PC-3 (cell line): ENCODE measurements at regions not wholly inside any gene's neighbourhood (a gene's known extent, or its start where the extent isn't known, plus 50 kb on each side); places are given as distances from the start of the nearest gene placed in this dataset.

Experiments used
- ATAC-seq: fragments of 200-7000 bp; cut with Tn5 transposase; 2 replicates; pipeline ENCODE4 v1.9.1; 2020; ENCODE audit warnings: mild to moderate bottlenecking, moderate library complexity
- BruUV-seq: library from RNA; stranded (reverse); fragments of 400-500 nt; replicated peaks from 2 replicates; lab custom pipeline; 2021; lab: Mats Ljungman, UMichigan
- CTCF ChIA-PET: fragments of 300-600 bp; sonication (Branson Sonifier 250); formaldehyde crosslinking; loops from one replicate; lab custom pipeline; 2022; ENCODE audit warnings: antibody characterized with exemption; lab: Charles Lee
- POLR2A ChIA-PET: fragments of 300-600 bp; sonication (Branson Sonifier 250); formaldehyde crosslinking; loops from one replicate; lab custom pipeline; 2022; ENCODE audit warnings: antibody characterized with exemption; ENCODE audit not compliant: unreplicated experiment; lab: Charles Lee
- DNase-seq: peaks from one replicate; pipeline ENCODE4 v3.0.0-alpha.2; 2015
- H2AFZ ChIP-seq: fragments of 300-600 bp; sonication (generic); 2 replicates; pipeline ENCODE4 v1.6.0; 2016; ENCODE audit warnings: antibody characterized with exemption, low read length
- H3F3A ChIP-seq: fragments of 300-600 bp; sonication (generic); one replicate; pipeline ENCODE4 v1.6.0; 2017; ENCODE audit warnings: antibody characterized with exemption, low read length, control low read depth, mild to moderate bottlenecking; ENCODE audit not compliant: unreplicated experiment
- H3K27ac ChIP-seq: fragments of 300-600 bp; sonication (generic); 2 replicates; pipeline ENCODE4 v1.5.1; 2016; ENCODE audit warnings: mild to moderate bottlenecking, low read length
- H3K27me3 ChIP-seq: fragments of 300-600 bp; sonication (generic); 2 replicates; pipeline ENCODE4 v1.6.1; 2016; ENCODE audit warnings: low read length, mixed read lengths
- H3K36me3 ChIP-seq: fragments of 300-600 bp; sonication (generic); 2 replicates; pipeline ENCODE4 v1.6.1; 2016; ENCODE audit warnings: low read depth, mixed run types, low read length, mixed read lengths
- H3K4me1 ChIP-seq: fragments of 300-600 bp; sonication (generic); 2 replicates; pipeline ENCODE4 v1.5.1; 2016; ENCODE audit warnings: low read length; ENCODE audit not compliant: insufficient read depth
- H3K4me2 ChIP-seq: fragments of 300-600 bp; sonication (generic); 2 replicates; pipeline ENCODE4 v1.6.0; 2016; ENCODE audit warnings: low read length
- H3K4me3 ChIP-seq: fragments of 300-600 bp; sonication (generic); 2 replicates; pipeline ENCODE4 v1.5.1; 2016; ENCODE audit warnings: mild to moderate bottlenecking, low read length, mixed read lengths
- H3K79me2 ChIP-seq: fragments of 300-600 bp; sonication (generic); 2 replicates; pipeline ENCODE4 v1.6.1; 2017; ENCODE audit warnings: low read length, mixed read lengths
- H3K9ac ChIP-seq: fragments of 300-600 bp; sonication (generic); 2 replicates; pipeline ENCODE4 v1.6.0; 2016; ENCODE audit warnings: mild to moderate bottlenecking, low read length
- H3K9me2 ChIP-seq: fragments of 300-600 bp; sonication (generic); replicated peaks from 2 replicates; pipeline ENCODE4 v1.6.1; 2016; ENCODE audit warnings: mixed run types, low read length, mixed read lengths
- H3K9me3 ChIP-seq: fragments of 300-600 bp; sonication (generic); 2 replicates; pipeline ENCODE4 v1.6.1; 2016; ENCODE audit warnings: low read length, mixed read lengths
- H4K20me1 ChIP-seq: fragments of 300-600 bp; sonication (generic); 2 replicates; pipeline ENCODE4 v1.6.1; 2016; ENCODE audit warnings: low read length, mixed read lengths
- CTCF ChIP-seq: fragments of 300-600 bp; sonication (generic); conservative IDR thresholded peaks from 2 replicates; pipeline ENCODE4 v1.5.1; 2017; ENCODE audit warnings: antibody characterized with exemption, low read depth, mild to moderate bottlenecking, low read length
- EZH2 ChIP-seq: fragments of 300-600 bp; sonication (generic); IDR thresholded peaks from one replicate; pipeline ENCODE4 v1.6.1; 2017; ENCODE audit warnings: antibody characterized with exemption, mild to moderate bottlenecking, low read length; ENCODE audit not compliant: unreplicated experiment
- EZH2phosphoT487 ChIP-seq: fragments of 300-600 bp; sonication (generic); IDR thresholded peaks from 2 replicates; pipeline ENCODE4 v1.6.1; 2018; ENCODE audit warnings: mild to moderate bottlenecking, antibody characterized with exemption, low read length, borderline replicate concordance
- intact Hi-C: fragments of 100-400 bp; cut with micrococcal nuclease; formaldehyde crosslinking; loops from 2 replicates; pipeline ENCODE4 v1.9.0; 2023

GRCh38 chr2:37856101-37856751, 68.9 kb upstream of the RMDN2 start:
- no peaks in the 10 kb centered on the region for H3K36me3 ChIP-seq
- H3K27me3 ChIP-seq, result no peaks in the 10 kb centered on the region
- TF ChIP-seq EZH2phosphoT487 (no peak), CTCF (no peak), EZH2 (no peak)
- no peak overlapping the region for H3K27ac ChIP-seq
- no peaks in the 10 kb centered on the region for H4K20me1 ChIP-seq
- ChIA-PET CTCF (no interaction called here), POLR2A (no interaction called here)
- DNase-seq (no peak), ATAC-seq (no peak)
- no peak overlapping the region for H3K4me2 ChIP-seq
- H3K4me3 ChIP-seq, result no peak overlapping the region
- no TSS peak for BruUV-seq
- no peaks in the 10 kb centered on the region for H3F3A ChIP-seq
- intact Hi-C loops, result no loop called here
- no peak overlapping the region for H2AFZ ChIP-seq
- no peaks in the 10 kb centered on the region for H3K9me3 ChIP-seq
- H3K9me2 ChIP-seq, result no peaks in the 10 kb centered on the region
- H3K79me2 ChIP-seq, result no peaks in the 10 kb centered on the region
- H3K9ac ChIP-seq, result no peak overlapping the region
- H3K4me1 ChIP-seq, result no peaks in the 10 kb centered on the region

GRCh38 chr2:37857575-37858399, 67.3 kb upstream of the RMDN2 start:
- no peak overlapping the region for H2AFZ ChIP-seq
- H3K9ac ChIP-seq, result no peak overlapping the region
- ChIA-PET POLR2A (no interaction called here), CTCF (no interaction called here)
- H3K9me3 ChIP-seq, result no peaks in the 10 kb centered on the region
- no peaks in the 10 kb centered on the region for H3K79me2 ChIP-seq
- no peaks in the 10 kb centered on the region for H4K20me1 ChIP-seq
- H3K4me2 ChIP-seq, result no peak overlapping the region
- no TSS peak for BruUV-seq
- DNase-seq, result no peak
- no peak overlapping the region for H3K4me3 ChIP-seq
- no peak for TF ChIP-seq EZH2phosphoT487
- TF ChIP-seq CTCF, result no peak
- no peak for TF ChIP-seq EZH2
- no peaks in the 10 kb centered on the region; the same call in 1 of the 2 replicates for H3K9me2 ChIP-seq
- no peaks in the 10 kb centered on the region for H3F3A ChIP-seq
- H3K36me3 ChIP-seq, result no peaks in the 10 kb centered on the region
- intact Hi-C loops, result no loop called here
- ATAC-seq, result no peak
- no peaks in the 10 kb centered on the region for H3K4me1 ChIP-seq
- H3K27ac ChIP-seq, result no peak overlapping the region
- no peaks in the 10 kb centered on the region for H3K27me3 ChIP-seq

GRCh38 chr2:37858400-37858711, 66.7 kb upstream of the RMDN2 start:
- ChIA-PET CTCF (no interaction called here), POLR2A (no interaction called here)
- H3K9me3 ChIP-seq, result no peaks in the 10 kb centered on the region
- intact Hi-C loops, result no loop called here
- no peak overlapping the region for H3K9ac ChIP-seq
- H3F3A ChIP-seq, result no peaks in the 10 kb centered on the region
- H3K79me2 ChIP-seq, result no peaks in the 10 kb centered on the region
- ATAC-seq (no peak; the same call in 1 of the 2 replicates), DNase-seq (no peak)
- no peaks in the 10 kb centered on the region for H3K4me1 ChIP-seq
- H2AFZ ChIP-seq, result no peak overlapping the region
- TF ChIP-seq CTCF (no peak), EZH2phosphoT487 (no peak), EZH2 (no peak)
- H4K20me1 ChIP-seq, result no peaks in the 10 kb centered on the region
- no peaks in the 10 kb centered on the region for H3K27me3 ChIP-seq
- no peaks in the 10 kb centered on the region; the same call in 1 of the 2 replicates for H3K9me2 ChIP-seq
- H3K4me2 ChIP-seq, result no peak overlapping the region
- H3K36me3 ChIP-seq, result no peaks in the 10 kb centered on the region
- H3K4me3 ChIP-seq, result no peak overlapping the region
- H3K27ac ChIP-seq, result no peak overlapping the region
- BruUV-seq, result no TSS peak
